Pancreas (tissue), 10 donors: ENCODE measurements at regions not wholly inside any gene's neighbourhood (a gene's known extent, or its start where the extent isn't known, plus 50 kb on each side); places are given as distances from the start of the nearest gene placed in this dataset.

Experiments
- ATAC-seq, 4 donors: fragments of 200-7000 bp; cut with Tn5 transposase; one replicate each; pipeline versions ENCODE4 v1.8.0 to v1.9.1; 2020; ENCODE audit warnings: mild to moderate bottlenecking in 4 of 4, moderate library complexity in 4 of 4
- DNase-seq, 6 donors: peaks; one replicate each; pipeline ENCODE4 v3.0.0-alpha.2; 2020
- FAIRE-seq: peaks from 2 replicates; lab custom pipeline; 2012; peaks lifted over from hg19 to GRCh38; lab: Jason Lieb, UNC
- H3K27ac ChIP-seq, 4 donors: fragments of 200-600 bp; sonication (generic); 1 replicate in 3 of 4; 2 replicates in 1 of 4; pipeline versions ENCODE4 v1.5.0 to v1.8.0; 2020
- H3K27me3 ChIP-seq, 4 donors: fragments of 200-600 bp; one replicate each; pipeline ENCODE4 v1.8.0; 2021
- H3K36me3 ChIP-seq, 3 donors: fragments of 200-600 bp; sonication (generic) in 1 of 3; one replicate each; pipeline versions ENCODE4 v1.5.0 to v1.8.0; 2020 to 2021
- H3K4me1 ChIP-seq, 3 donors: fragments of 200-600 bp; one replicate each; pipeline ENCODE4 v1.8.0; 2021
- H3K4me3 ChIP-seq, 4 donors: fragments of 200-600 bp; sonication (generic) in 2 of 4; one replicate each; pipeline versions ENCODE4 v1.5.0 to v1.8.0; 2020 to 2021
- H3K9me3 ChIP-seq, 4 donors: fragments of 200-600 bp; one replicate each; pipeline ENCODE4 v1.8.0; 2021
- WGBS, 2 donors: extraction: QIAGEN DNeasy Blood & Tissue Kit; methylation state at CpG; one replicate each; pipeline ENCODE4 v1.1.7; 2013; 5-methylcytosine and 5-hydroxymethylcytosine counted together
- intact Hi-C, 3 donors: fragments of 100-400 bp; cut with DNase I; formaldehyde crosslinking; loops; one replicate each; pipeline versions ENCODE4 v1.11.1 to v1.14.2; 2022
- TF ChIP-seq, protein P1 (sequence below), 4 donors: fragments of 200-600 bp; sonication (generic) in 3 of 4; IDR thresholded peaks; one replicate each; pipeline versions ENCODE4 v1.5.0 to v1.8.0; 2021; ENCODE audit warnings: antibody characterized with exemption in 4 of 4
- donor health status: healthy with polysubstance abuse.
- donor health status: DM: no; HTN: no; CAD: no; lungs with moderate emphysema.
- donor health status: DM: no; HTN: no; CAD: no.
- donor health status: control.
- donor health status: control.
- donor health status: Bipolar disorder and iron deficiency.
- donor health status: DM: yes; HTN: yes; CAD: no.
- donor health status: DM: no; HTN: no; CAD: no.
- donor health status: DM: no; HTN: no; CAD: no.
- donor health status: DM: yes; HTN: yes; CAD: no.

DNA sequence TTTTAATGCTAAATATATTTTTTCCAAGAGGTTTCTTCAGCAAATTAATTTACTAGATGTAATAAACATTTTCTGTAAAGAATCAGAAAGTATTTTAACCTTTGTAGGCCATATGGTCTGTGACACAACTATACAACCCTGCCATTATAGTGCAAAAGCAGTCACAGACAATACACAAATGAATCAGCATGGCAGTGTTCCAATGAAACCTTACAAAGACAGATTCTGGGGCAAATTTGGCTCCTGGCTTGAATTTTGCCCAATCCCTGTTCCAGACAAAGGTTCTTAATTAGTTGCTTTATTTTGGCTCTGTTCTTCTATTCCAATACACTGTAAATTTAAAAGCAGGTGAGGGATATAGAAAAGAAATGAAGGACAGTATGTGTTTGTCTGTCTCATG, 352.5 kb downstream of the C12orf50 start:
- DNase-seq (no peak), FAIRE-seq (no peak)
- intact Hi-C loops, result no loop called here

DNA sequence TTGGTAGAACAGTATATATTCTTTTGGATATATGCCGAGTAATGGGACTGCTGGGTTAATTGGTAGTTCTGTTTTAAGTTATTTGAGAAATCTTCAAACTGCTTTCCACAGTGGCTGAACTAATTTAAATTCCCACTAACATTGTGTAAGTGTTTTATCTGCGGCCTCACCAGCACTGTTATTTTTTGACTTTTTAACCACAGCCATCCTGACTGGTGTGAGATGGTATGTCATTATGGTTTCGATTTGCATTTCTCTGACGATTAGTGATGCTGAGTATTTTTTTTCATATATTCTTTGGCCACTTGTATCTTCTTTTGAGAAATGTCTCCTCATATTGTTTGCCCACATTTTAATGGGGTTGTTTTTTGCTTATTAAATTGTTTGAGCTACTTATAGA, 357.4 kb downstream of the C12orf50 start:
- DNase-seq (no peak), ATAC-seq (no peak), FAIRE-seq (no peak)
- no peak overlapping the region for H3K4me3 ChIP-seq
- H3K36me3 ChIP-seq, result no peaks in the 10 kb centered on the region
- TF ChIP-seq, protein P1, sequence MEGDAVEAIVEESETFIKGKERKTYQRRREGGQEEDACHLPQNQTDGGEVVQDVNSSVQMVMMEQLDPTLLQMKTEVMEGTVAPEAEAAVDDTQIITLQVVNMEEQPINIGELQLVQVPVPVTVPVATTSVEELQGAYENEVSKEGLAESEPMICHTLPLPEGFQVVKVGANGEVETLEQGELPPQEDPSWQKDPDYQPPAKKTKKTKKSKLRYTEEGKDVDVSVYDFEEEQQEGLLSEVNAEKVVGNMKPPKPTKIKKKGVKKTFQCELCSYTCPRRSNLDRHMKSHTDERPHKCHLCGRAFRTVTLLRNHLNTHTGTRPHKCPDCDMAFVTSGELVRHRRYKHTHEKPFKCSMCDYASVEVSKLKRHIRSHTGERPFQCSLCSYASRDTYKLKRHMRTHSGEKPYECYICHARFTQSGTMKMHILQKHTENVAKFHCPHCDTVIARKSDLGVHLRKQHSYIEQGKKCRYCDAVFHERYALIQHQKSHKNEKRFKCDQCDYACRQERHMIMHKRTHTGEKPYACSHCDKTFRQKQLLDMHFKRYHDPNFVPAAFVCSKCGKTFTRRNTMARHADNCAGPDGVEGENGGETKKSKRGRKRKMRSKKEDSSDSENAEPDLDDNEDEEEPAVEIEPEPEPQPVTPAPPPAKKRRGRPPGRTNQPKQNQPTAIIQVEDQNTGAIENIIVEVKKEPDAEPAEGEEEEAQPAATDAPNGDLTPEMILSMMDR (IDR thresholded peaks at IDR 0.05), result no peak
- no peaks in the 10 kb centered on the region for H3K27me3 ChIP-seq
- H3K27ac ChIP-seq, result no peak overlapping the region
- WGBS, 2 donors, result 89 to 96% methylated on average over 4 of the region's 4 CpGs
- no peaks in the 10 kb centered on the region for H3K4me1 ChIP-seq
- no peaks in the 10 kb centered on the region for H3K9me3 ChIP-seq
- intact Hi-C loops, result no loop called here

More for the DNA sequence above, 352.5 kb downstream of the C12orf50 start:
- Histone ChIP-seq H3K9me3 (no peaks in the 10 kb centered on the region), H3K36me3 (no peaks in the 10 kb centered on the region), H3K27ac (no peak overlapping the region), H3K4me3 (no peak overlapping the region), H3K27me3 (no peaks in the 10 kb centered on the region), H3K4me1 (no peaks in the 10 kb centered on the region)
- ATAC-seq, result no peak
- TF ChIP-seq, protein P1 (IDR thresholded peaks at IDR 0.05), result no peak

DNA sequence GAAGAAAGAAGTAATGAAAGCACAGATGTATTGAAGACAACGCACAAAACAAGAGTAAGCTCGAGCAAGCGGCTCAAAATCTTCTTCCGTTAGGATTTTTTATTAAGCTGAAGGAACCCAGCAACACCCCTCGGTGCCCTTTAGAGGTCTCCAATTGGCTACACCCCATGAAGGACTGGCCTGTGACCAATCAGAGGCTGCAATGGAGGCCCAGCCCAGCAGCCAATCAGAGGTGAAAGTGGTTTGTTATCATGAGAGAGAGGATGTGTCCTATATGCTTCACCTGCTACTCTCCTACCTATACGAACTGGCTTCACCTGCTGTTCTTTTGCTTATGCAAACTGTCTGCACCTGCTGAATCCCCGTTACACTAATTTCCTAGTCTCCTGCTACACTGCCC, 358.8 kb downstream of the C12orf50 start:
- H3K27me3 ChIP-seq, result no peaks in the 10 kb centered on the region
- FAIRE-seq (no peak), ATAC-seq (no peak), DNase-seq (no peak)
- no peaks in the 10 kb centered on the region for H3K36me3 ChIP-seq
- H3K4me1 ChIP-seq, result no peaks in the 10 kb centered on the region
- intact Hi-C loops, result no loop called here
- no peak overlapping the region for H3K4me3 ChIP-seq
- no peaks in the 10 kb centered on the region for H3K9me3 ChIP-seq
- WGBS, 2 donors, result 92 to 96% methylated on average over 7 of the region's 7 CpGs
- H3K27ac ChIP-seq, result no peak overlapping the region
- TF ChIP-seq, protein P1 (IDR thresholded peaks at IDR 0.05), result no peak

DNA sequence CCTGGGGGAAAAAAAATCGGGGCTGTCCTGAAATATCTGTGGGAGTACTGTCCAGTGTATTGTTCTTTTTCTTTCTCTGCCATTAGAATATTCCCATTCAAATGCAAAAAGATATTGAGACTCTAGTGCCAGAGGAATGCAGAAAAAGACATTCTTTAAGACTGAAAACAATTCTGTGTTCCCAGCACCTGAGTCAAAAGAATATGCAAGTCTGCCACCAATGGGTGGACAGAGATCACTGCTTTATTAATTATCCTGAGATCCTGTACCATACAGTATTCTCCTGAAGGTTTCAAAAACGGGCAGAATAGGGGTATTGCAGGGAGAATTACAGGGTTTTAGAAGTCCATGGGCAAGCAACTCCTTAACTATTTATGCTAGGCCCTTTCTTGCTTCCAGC, 361.8 kb downstream of the C12orf50 start:
- H3K27me3 ChIP-seq, result no peaks in the 10 kb centered on the region
- TF ChIP-seq, protein P1 (IDR thresholded peaks at IDR 0.05), result peak in 2 of 4 donors; percentile 18 to 21
- H3K4me3 ChIP-seq, result no peak overlapping the region
- FAIRE-seq, result no peak
- intact Hi-C loops, result no loop called here
- no peaks in the 10 kb centered on the region for H3K9me3 ChIP-seq
- peaks cover 0 to 6% (median 4%) of the 10 kb centered on the region in 3 donors for H3K4me1 ChIP-seq
- H3K27ac ChIP-seq, result no peak overlapping the region
- no peak for DNase-seq
- H3K36me3 ChIP-seq, result no peaks in the 10 kb centered on the region
- 29 to 63% methylated on average over 2 of the region's 2 CpGs for WGBS, 2 donors
- peak in 3 of 4 donors; percentile 73 to 78 (median 73) for ATAC-seq

DNA sequence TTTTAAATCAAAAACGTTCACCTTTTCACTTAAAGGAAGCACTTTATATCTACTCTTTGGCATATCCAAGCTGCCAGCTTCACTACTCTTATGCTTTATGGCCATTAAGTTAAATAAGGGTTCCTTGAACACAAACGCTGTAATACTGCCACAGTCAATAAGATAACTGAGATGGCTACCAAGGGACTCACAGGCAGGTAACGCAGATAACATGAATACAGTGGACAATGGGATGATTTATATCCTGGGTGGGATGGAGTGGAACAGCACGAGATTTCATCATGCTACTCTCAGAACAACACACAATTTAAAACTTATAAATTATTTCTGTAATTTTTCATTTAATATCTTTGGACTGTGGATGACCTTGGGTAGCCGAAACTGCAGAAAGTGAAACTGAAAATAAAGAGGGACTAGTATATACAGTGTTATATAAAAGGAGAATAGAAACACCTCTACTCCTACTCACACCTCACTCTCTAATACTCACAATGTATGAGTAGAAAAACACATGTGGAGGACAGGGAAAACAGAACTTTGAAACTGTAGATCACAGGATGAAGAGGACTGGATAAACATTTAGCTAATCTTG, 367.3 kb downstream of the C12orf50 start:
- intact Hi-C loops, result no loop called here
- DNase-seq (no peak), FAIRE-seq (no peak), ATAC-seq (peak; percentile 73 to 93 (median 88))
- WGBS, 2 donors, result 6 to 11% methylated on average over 5 of the region's 5 CpGs
- H3K4me1 ChIP-seq, result peaks cover 0 to 7% (median 7%) of the 10 kb centered on the region in 3 donors
- peak overlapping the region in 3 of 4 donors; percentile 3 to 26 (median 19) for H3K4me3 ChIP-seq
- H3K27me3 ChIP-seq, result no peaks in the 10 kb centered on the region
- TF ChIP-seq, protein P1 (IDR thresholded peaks at IDR 0.05), result no peak
- no peaks in the 10 kb centered on the region for H3K36me3 ChIP-seq
- H3K27ac ChIP-seq, result peak overlapping the region in 2 of 4 donors; percentile 51 to 72
- no peaks in the 10 kb centered on the region for H3K9me3 ChIP-seq
